Neural cell (in vitro differentiated cells): ENCODE measurements at regions not wholly inside any gene's neighbourhood (a gene's known extent, or its start where the extent isn't known, plus 50 kb on each side); places are given as distances from the start of the nearest gene placed in this dataset.
A peak's percentile ranks its signal among the peaks of the same experiment; 100 is the strongest.

Experiments used
- H2AFZ ChIP-seq: fragments of 200-600, 300-800 bp; sonication (generic), shearing (Covaris generic); 2 replicates; pipeline ENCODE4 v1.6.0; 2014; ENCODE audit warnings: low read depth, mild to moderate bottlenecking, antibody characterized with exemption, low read length, moderate library complexity
- H3F3A ChIP-seq: fragments of 200-600 bp; shearing (Covaris generic); 2 replicates; pipeline ENCODE4 v1.6.1; 2016; ENCODE audit warnings: mild to moderate bottlenecking, moderate library complexity, mixed read lengths, antibody characterized with exemption, low read length; ENCODE audit not compliant: insufficient read depth, poor library complexity, severe bottlenecking
- H3K27ac ChIP-seq: fragments of 200-600, 300-800 bp; sonication (generic), shearing (Covaris generic); 2 replicates; pipeline ENCODE4 v1.5.1; 2014; ENCODE audit warnings: mild to moderate bottlenecking, low read length, moderate library complexity
- H3K27me3 ChIP-seq: fragments of 300-800, 200-600 bp; sonication (generic), shearing (Covaris generic); 2 replicates; pipeline ENCODE4 v1.6.0; 2014; ENCODE audit warnings: mild to moderate bottlenecking, low read depth, low read length, moderate library complexity; ENCODE audit not compliant: insufficient read depth
- H3K36me3 ChIP-seq: fragments of 300-800, 200-600 bp; sonication (generic), shearing (Covaris generic); 2 replicates; pipeline ENCODE4 v1.5.1; 2014; ENCODE audit warnings: mild to moderate bottlenecking, antibody characterized with exemption, low read length, moderate library complexity; ENCODE audit not compliant: insufficient read depth
- H3K4me2 ChIP-seq: fragments of 300-800, 200-600 bp; sonication (generic), shearing (Covaris generic); 2 replicates; pipeline ENCODE4 v1.6.0; 2014; ENCODE audit warnings: mild to moderate bottlenecking, low read length
- H3K4me3 ChIP-seq: fragments of 300-800, 200-600 bp; sonication (generic), shearing (Covaris generic); 2 replicates; pipeline ENCODE4 v1.5.1; 2014; ENCODE audit warnings: mild to moderate bottlenecking, low read length, moderate library complexity
- H3K79me2 ChIP-seq: fragments of 200-600 bp; shearing (Covaris generic); replicated peaks from 2 replicates; pipeline ENCODE4 v1.6.0; 2014; ENCODE audit warnings: mild to moderate bottlenecking, low read length, moderate library complexity; ENCODE audit not compliant: insufficient read depth
- H3K9ac ChIP-seq: fragments of 300-800, 200-600 bp; sonication (generic), shearing (Covaris generic); 2 replicates; pipeline ENCODE4 v1.6.1; 2016; ENCODE audit warnings: mild to moderate bottlenecking, low read length, mixed read lengths
- H3K9me2 ChIP-seq: fragments of 200-600 bp; shearing (Covaris generic); 2 replicates; pipeline ENCODE4 v1.6.1; 2016; ENCODE audit warnings: mild to moderate bottlenecking, low read length, mixed read lengths; ENCODE audit not compliant: insufficient read depth
- H3K9me3 ChIP-seq: fragments of 200-600, 300-800 bp; sonication (generic), shearing (Covaris generic); 2 replicates; pipeline ENCODE4 v1.6.1; 2016; ENCODE audit warnings: mild to moderate bottlenecking, mixed run types, low read length, moderate library complexity, mixed read lengths
- H4K20me1 ChIP-seq: fragments of 200-600 bp; shearing (Covaris generic); 2 replicates; pipeline ENCODE4 v1.6.1; 2016; ENCODE audit warnings: mild to moderate bottlenecking, mixed run types; ENCODE audit not compliant: insufficient read depth
- CTCF ChIP-seq: fragments of 450-650 bp; IDR thresholded peaks from 2 replicates; pipeline ENCODE4 v1.5.1; 2014; ENCODE audit warnings: antibody characterized with exemption, mild to moderate bottlenecking, moderate library complexity; ENCODE audit not compliant: poor library complexity, severe bottlenecking
- EP300 ChIP-seq: fragments of 450-650 bp; conservative IDR thresholded peaks from 2 replicates; pipeline ENCODE4 v1.6.1; 2014; ENCODE audit warnings: antibody characterized with exemption, mild to moderate bottlenecking, moderate library complexity; ENCODE audit not compliant: poor library complexity, severe bottlenecking
- EZH2 ChIP-seq: fragments of 200-600, 300-800 bp; shearing (Covaris generic), sonication (generic); IDR thresholded peaks from 2 replicates; pipeline ENCODE4 v1.6.1; 2014; ENCODE audit warnings: antibody characterized with exemption, low read length, borderline replicate concordance, mild to moderate bottlenecking; ENCODE audit not compliant: insufficient read depth, poor library complexity, severe bottlenecking
- MXI1 ChIP-seq: fragments of 450-650 bp; conservative IDR thresholded peaks from 2 replicates; pipeline ENCODE4 v1.6.1; 2014; ENCODE audit warnings: antibody characterized with exemption, mild to moderate bottlenecking; ENCODE audit not compliant: poor library complexity, severe bottlenecking
- POLR2AphosphoS5 ChIP-seq: IDR thresholded peaks from 2 replicates; pipeline ENCODE4 v1.6.1; 2012
- RAD21 ChIP-seq: fragments of 450-650 bp; conservative IDR thresholded peaks from 2 replicates; pipeline ENCODE4 v1.6.1; 2014; ENCODE audit warnings: antibody characterized with exemption, mild to moderate bottlenecking, moderate library complexity
- REST ChIP-seq: IDR thresholded peaks from 2 replicates; pipeline ENCODE4 v1.6.1; 2012; ENCODE audit warnings: borderline replicate concordance
- SMC3 ChIP-seq: fragments of 450-650 bp; conservative IDR thresholded peaks from 2 replicates; pipeline ENCODE4 v1.6.1; 2014; ENCODE audit warnings: antibody characterized with exemption, mild to moderate bottlenecking, moderate library complexity; ENCODE audit not compliant: poor library complexity
- TAF1 ChIP-seq: IDR thresholded peaks from 2 replicates; pipeline ENCODE4 v1.6.1; 2012; ENCODE audit warnings: low read depth

DNA sequence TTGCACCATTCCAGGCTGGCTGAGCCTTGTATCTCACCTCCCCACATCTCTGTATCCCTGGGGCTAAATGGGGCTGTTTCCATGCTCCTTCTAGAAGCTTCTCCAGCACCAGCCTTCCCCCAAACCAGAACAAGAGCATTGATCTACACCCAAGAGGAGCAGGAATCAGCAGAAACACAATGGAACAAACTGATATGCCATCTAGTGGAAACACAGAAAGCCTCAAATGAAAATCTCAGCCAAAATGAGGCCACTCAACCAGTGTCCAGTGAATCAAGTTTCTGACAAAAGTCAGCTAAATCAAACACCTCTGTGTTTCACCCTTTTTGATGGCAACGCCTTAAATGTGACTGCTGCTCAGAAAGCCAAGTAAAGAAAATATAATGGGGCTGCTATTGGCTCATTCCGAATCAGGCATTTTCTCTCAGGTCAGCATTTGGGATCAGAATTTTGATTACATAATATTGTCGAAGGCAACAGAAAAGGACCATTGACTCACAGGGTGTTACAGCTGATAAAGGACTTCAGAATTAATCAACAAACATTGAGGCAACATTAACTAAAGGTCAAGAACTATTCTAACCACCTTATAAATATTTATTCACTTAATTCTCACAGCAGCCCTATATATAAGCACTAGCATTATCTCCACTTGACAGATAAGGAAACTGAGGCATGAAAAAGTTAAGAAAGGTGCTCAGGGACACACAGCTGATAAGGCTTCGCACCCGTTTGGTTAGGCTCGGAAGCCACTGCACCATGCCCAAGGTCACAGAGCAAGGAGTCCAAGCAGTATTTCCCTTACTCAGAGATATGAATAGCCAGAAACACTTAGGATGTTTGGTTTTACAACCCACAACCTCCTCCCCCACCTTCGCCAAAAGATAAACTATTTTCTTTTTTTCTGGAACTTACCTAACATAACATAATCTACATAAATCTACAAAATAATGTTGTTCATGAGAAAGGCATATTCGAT lies 85.8 kb upstream of the KCNJ15 start:
- H3K9ac ChIP-seq = no peak overlapping the region
- H3K4me2 ChIP-seq = no peak overlapping the region
- H3K27me3 ChIP-seq = no peaks in the 10 kb centered on the region
- no peaks in the 10 kb centered on the region for H3K9me3 ChIP-seq
- no peak overlapping the region for H3K4me3 ChIP-seq
- no peak overlapping the region for H3K27ac ChIP-seq
- no peaks in the 10 kb centered on the region for H3K36me3 ChIP-seq
- H3F3A ChIP-seq = no peaks in the 10 kb centered on the region
- no peaks in the 10 kb centered on the region for H3K9me2 ChIP-seq
- H3K79me2 ChIP-seq = no peaks in the 10 kb centered on the region
- TF ChIP-seq CTCF (peak; percentile 13), REST (no peak), MXI1 (no peak), SMC3 (no peak)
- H4K20me1 ChIP-seq = no peaks in the 10 kb centered on the region
- no peak overlapping the region for H2AFZ ChIP-seq

DNA sequence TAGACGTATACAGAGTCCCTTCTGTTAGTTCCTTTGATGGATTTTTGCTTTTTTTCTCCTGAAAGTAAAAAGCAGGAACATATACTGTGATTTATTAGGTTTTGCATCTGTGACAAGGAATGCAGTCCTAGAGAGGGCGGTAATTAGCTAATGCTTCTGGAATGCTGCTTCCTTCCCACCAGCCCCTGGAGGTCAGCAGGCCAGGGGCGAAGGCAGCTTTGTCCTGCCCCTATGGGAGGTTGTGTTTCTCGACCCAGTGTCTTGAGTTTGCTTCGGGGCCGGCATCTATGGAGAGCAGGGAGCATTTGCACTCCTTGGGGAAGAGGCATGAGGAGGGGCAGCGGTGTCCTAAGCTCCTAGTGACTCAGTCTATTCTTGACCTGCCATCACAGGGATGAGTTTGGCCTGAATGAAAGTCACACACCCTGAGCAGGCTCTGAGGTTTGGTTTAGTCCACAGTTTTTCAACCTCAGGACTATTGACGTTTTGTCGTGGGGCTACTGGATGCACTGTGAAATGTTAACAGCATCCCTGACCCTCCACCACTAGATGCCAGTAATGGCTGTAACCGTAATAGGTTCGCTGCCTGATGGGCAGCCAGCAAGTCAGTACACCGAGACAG lies 85.0 kb upstream of the KCNJ15 start:
- Histone ChIP-seq H3K9ac (no peak overlapping the region), H3K4me3 (no peak overlapping the region), H3K79me2 (no peaks in the 10 kb centered on the region), H3K4me2 (no peak overlapping the region), H3F3A (no peaks in the 10 kb centered on the region), H4K20me1 (no peaks in the 10 kb centered on the region), H3K9me2 (no peaks in the 10 kb centered on the region), H3K27ac (no peak overlapping the region), H3K9me3 (no peaks in the 10 kb centered on the region), H3K36me3 (no peaks in the 10 kb centered on the region), H2AFZ (no peak overlapping the region), H3K27me3 (no peaks in the 10 kb centered on the region)
- no peak for TF ChIP-seq CTCF
- TF ChIP-seq MXI1 = no peak
- TF ChIP-seq TAF1 = no peak
- TF ChIP-seq RAD21 = no peak
- no peak for TF ChIP-seq EZH2
- no peak for TF ChIP-seq SMC3
- TF ChIP-seq REST = no peak
- TF ChIP-seq EP300 = no peak
- no peak for TF ChIP-seq POLR2AphosphoS5
